ENCODE measurements at regions not wholly inside any gene's neighbourhood (a gene's known extent, or its start where the extent isn't known, plus 50 kb on each side); places are given as distances from the start of the nearest gene placed in this dataset.
"Not testable (repeated sequence)": the region's sequence is repeated elsewhere in the genome, so short reads cannot be mapped to it uniquely, and the experiment has no call there.

- TF ChIP-seq, protein P1, sequence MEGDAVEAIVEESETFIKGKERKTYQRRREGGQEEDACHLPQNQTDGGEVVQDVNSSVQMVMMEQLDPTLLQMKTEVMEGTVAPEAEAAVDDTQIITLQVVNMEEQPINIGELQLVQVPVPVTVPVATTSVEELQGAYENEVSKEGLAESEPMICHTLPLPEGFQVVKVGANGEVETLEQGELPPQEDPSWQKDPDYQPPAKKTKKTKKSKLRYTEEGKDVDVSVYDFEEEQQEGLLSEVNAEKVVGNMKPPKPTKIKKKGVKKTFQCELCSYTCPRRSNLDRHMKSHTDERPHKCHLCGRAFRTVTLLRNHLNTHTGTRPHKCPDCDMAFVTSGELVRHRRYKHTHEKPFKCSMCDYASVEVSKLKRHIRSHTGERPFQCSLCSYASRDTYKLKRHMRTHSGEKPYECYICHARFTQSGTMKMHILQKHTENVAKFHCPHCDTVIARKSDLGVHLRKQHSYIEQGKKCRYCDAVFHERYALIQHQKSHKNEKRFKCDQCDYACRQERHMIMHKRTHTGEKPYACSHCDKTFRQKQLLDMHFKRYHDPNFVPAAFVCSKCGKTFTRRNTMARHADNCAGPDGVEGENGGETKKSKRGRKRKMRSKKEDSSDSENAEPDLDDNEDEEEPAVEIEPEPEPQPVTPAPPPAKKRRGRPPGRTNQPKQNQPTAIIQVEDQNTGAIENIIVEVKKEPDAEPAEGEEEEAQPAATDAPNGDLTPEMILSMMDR (conservative IDR thresholded peaks at IDR 0.05), result not testable (repeated sequence)
- not testable (repeated sequence) for TF ChIP-seq ZFX (IDR thresholded peaks at IDR 0.05)
These were observed 118.5 kb downstream of the CRLF3 start for GRCh38 chr17:30706004-30706403.
